Karpas-422 (cell line): ENCODE measurements at regions not wholly inside any gene's neighbourhood (a gene's known extent, or its start where the extent isn't known, plus 50 kb on each side); places are given as distances from the start of the nearest gene placed in this dataset. TPM values are rescaled to one million over a fixed set of nuclear protein-coding genes. Genes with fewer than 3 reads are reported as not detected.
"Not testable (repeated sequence)": the region's sequence is repeated elsewhere in the genome, so short reads cannot be mapped to it uniquely, and the experiment has no call there.

ENCODE experiments used
- DNase-seq: peaks from one replicate; pipeline ENCODE4 v3.0.0-alpha.2; 2015
- H2AFZ ChIP-seq: fragments of 200-600 bp; sonication (generic); 2 replicates; pipeline ENCODE4 v1.6.1; 2014; ENCODE audit warnings: antibody characterized with exemption, low read length, mixed read lengths
- H3K27ac ChIP-seq: fragments of 200-600 bp; sonication (generic); 2 replicates; pipeline ENCODE4 v1.5.1; 2014; ENCODE audit warnings: mild to moderate bottlenecking, low read length, moderate library complexity
- H3K27me3 ChIP-seq: fragments of 200-600 bp; sonication (generic); 2 replicates; pipeline ENCODE4 v1.6.1; 2014; ENCODE audit warnings: low read length, mixed read lengths
- H3K36me3 ChIP-seq: fragments of 200-600 bp; sonication (generic); 2 replicates; pipeline ENCODE4 v1.6.1; 2014; ENCODE audit warnings: low read length, mixed read lengths; ENCODE audit not compliant: insufficient read depth
- H3K4me1 ChIP-seq: fragments of 200-600 bp; sonication (generic); 2 replicates; pipeline ENCODE4 v1.6.1; 2014; ENCODE audit warnings: mild to moderate bottlenecking, low read length, mixed read lengths
- H3K4me2 ChIP-seq: fragments of 200-600 bp; sonication (generic); 2 replicates; pipeline ENCODE4 v1.6.1; 2014; ENCODE audit warnings: low read length, low read depth, mild to moderate bottlenecking; ENCODE audit not compliant: poor library complexity, severe bottlenecking
- H3K4me3 ChIP-seq: fragments of 200-600 bp; sonication (generic); 2 replicates; pipeline ENCODE4 v1.5.1; 2014; ENCODE audit warnings: mild to moderate bottlenecking, antibody characterized with exemption, low read length, mixed read lengths
- H3K79me2 ChIP-seq: fragments of 200-600 bp; sonication (generic); 2 replicates; pipeline ENCODE4 v1.6.1; 2014; ENCODE audit warnings: mild to moderate bottlenecking, low read length, mixed read lengths
- H3K9ac ChIP-seq: fragments of 200-600 bp; sonication (generic); 2 replicates; pipeline ENCODE4 v1.6.0; 2014; ENCODE audit warnings: low read length
- H3K9me2 ChIP-seq: fragments of 200-600 bp; sonication (generic), shearing (Covaris generic); replicated peaks from 2 replicates; pipeline ENCODE4 v1.6.0; 2014; ENCODE audit warnings: mild to moderate bottlenecking, low read length, moderate library complexity; ENCODE audit not compliant: insufficient read depth
- H3K9me3 ChIP-seq: fragments of 300-700, 200-600 bp; sonication (generic); 2 replicates; pipeline ENCODE4 v1.6.1; 2014; ENCODE audit warnings: low read length, mixed read lengths
- H4K20me1 ChIP-seq: fragments of 200-600 bp; sonication (generic); 2 replicates; pipeline ENCODE4 v1.6.1; 2014; ENCODE audit warnings: mild to moderate bottlenecking, antibody characterized with exemption, low read length, low read depth; ENCODE audit not compliant: insufficient read depth
- small RNA-seq: library from RNA; depleted of rRNA; stranded (forward); fragments of <200 nt; gene quantifications from one replicate; pipeline ENCODE3, GENCODE V24; 2014

GRCh38 chr15:20959299-20959698 lies 93.2 kb upstream of the POTEB2 start:
- H3K4me1 ChIP-seq, DNase-seq, H4K20me1 ChIP-seq, H3K9me3 ChIP-seq, H3K4me2 ChIP-seq, H3K79me2 ChIP-seq, H3K27ac ChIP-seq, H3K9ac ChIP-seq, H3K9me2 ChIP-seq, H2AFZ ChIP-seq, H3K36me3 ChIP-seq, H3K4me3 ChIP-seq, H3K27me3 ChIP-seq: not testable (repeated sequence)

GRCh38 chr15:20929322-20929721 lies 63.2 kb upstream of the POTEB2 start:
- H2AFZ ChIP-seq, H3K4me1 ChIP-seq, H3K4me3 ChIP-seq, H4K20me1 ChIP-seq, H3K79me2 ChIP-seq, DNase-seq, H3K9ac ChIP-seq, H3K9me2 ChIP-seq, H3K27me3 ChIP-seq, H3K36me3 ChIP-seq, H3K4me2 ChIP-seq, H3K9me3 ChIP-seq, H3K27ac ChIP-seq: not testable (repeated sequence)

Small RNAs in the stretch of these regions (small RNA-seq; reads per million reads assigned to genes)
- gene IGHD1OR15-1B: not detected
- gene IGHD2OR15-2B: not detected
- not detected for gene IGHD3OR15-3B
- gene IGHD4OR15-4B: not detected
- gene IGHD5OR15-5B: not detected
- gene MIR5701-1: not detected
- not detected for gene RN7SL400P
